ENCODE measurements at regions not wholly inside any gene's neighbourhood (a gene's known extent, or its start where the extent isn't known, plus 50 kb on each side); places are given as distances from the start of the nearest gene placed in this dataset.

GRCh38 chr7:120059641-120060040, 213.3 kb upstream of the KCND2 start:
- TF ChIP-seq POLR2AphosphoS5 (IDR thresholded peaks at IDR 0.05; ENCODE audit: borderline replicate concordance, low read depth, low read length) (no peak), EZH2 (IDR thresholded peaks at IDR 0.05) (no peak), FOXP2 (optimal IDR thresholded peaks at IDR 0.05; ENCODE audit: control extremely low read depth, extremely low read length, insufficient read depth) (no peak)
